SK-N-SH (cell line): ENCODE measurements at regions not wholly inside any gene's neighbourhood (a gene's known extent, or its start where the extent isn't known, plus 50 kb on each side); places are given as distances from the start of the nearest gene placed in this dataset.

ENCODE experiments used
- CTCF ChIA-PET: fragments of 300-600, 350-600 bp; formaldehyde crosslinking; extraction: SDS; loops from one replicate; lab custom pipeline; 2021; lab: Yijun Ruan, JAX
- POLR2A ChIA-PET: fragments of 350-600 bp; sonication (Branson Sonifier 250); formaldehyde crosslinking; extraction: SDS; loops from one replicate; lab custom pipeline; 2020; ENCODE audit warnings: antibody characterized with exemption, inconsistent platforms; lab: Yijun Ruan, JAX
- DNase-seq: peaks from one replicate; pipeline ENCODE4 v3.0.0; 2012
- H2AFZ ChIP-seq: fragments of 200-600 bp; sonication (generic); 2 replicates; pipeline ENCODE4 v1.8.1; 2016; ENCODE audit warnings: antibody characterized with exemption, mild to moderate bottlenecking, low read depth
- H3F3A ChIP-seq: fragments of 200-600 bp; sonication (generic); replicated peaks from 2 replicates; pipeline ENCODE3; 2016; ENCODE audit warnings: antibody characterized with exemption, mild to moderate bottlenecking; ENCODE audit not compliant: insufficient read depth
- H3K27ac ChIP-seq, 2 experiments: fragments of 200-500 bp in 1 of 2; fragments of 200-600 bp in 1 of 2; sonication (Bioruptor generic) in 1 of 2; sonication (generic), shearing (Covaris generic) in 1 of 2; 2 replicates each; pipeline versions ENCODE4 v1.5.1 to v1.6.1; 2014 to 2016; ENCODE audit warnings: low read depth in 2 of 2, inconsistent platforms in 1 of 2, low read length in 1 of 2, mild to moderate bottlenecking in 1 of 2, mixed read lengths in 1 of 2
- H3K27me3 ChIP-seq: fragments of 200-600 bp; sonication (generic), shearing (Covaris generic); 2 replicates; pipeline ENCODE4 v1.6.1; 2016; ENCODE audit warnings: mixed run types; ENCODE audit not compliant: insufficient read depth
- H3K36me3 ChIP-seq, 2 experiments: fragments of 200-500 bp in 1 of 2; fragments of 200-600 bp in 1 of 2; sonication (Bioruptor generic) in 1 of 2; sonication (generic) in 1 of 2; replicated peaks in 1 of 2; 2 replicates each; pipeline versions ENCODE3 to v1.5.1; 2014 to 2016; ENCODE audit warnings: low read length in 1 of 2, mild to moderate bottlenecking in 1 of 2; ENCODE audit not compliant: insufficient read depth in 2 of 2, control insufficient read depth in 1 of 2
- H3K4me1 ChIP-seq, 2 experiments: fragments of 200-500 bp in 1 of 2; fragments of 200-600 bp in 1 of 2; sonication (Bioruptor generic) in 1 of 2; sonication (generic), shearing (Covaris generic) in 1 of 2; 2 replicates each; pipeline versions ENCODE4 v1.5.1 to v1.6.1; 2014 to 2016; ENCODE audit warnings: low read depth in 1 of 2, low read length in 1 of 2, mixed run types in 1 of 2; ENCODE audit not compliant: insufficient read depth in 2 of 2, control insufficient read depth in 1 of 2
- H3K4me2 ChIP-seq: fragments of 200-600 bp; sonication (generic), shearing (Covaris generic); 2 replicates; pipeline ENCODE4 v1.6.1; 2017; ENCODE audit warnings: mixed run types
- H3K4me3 ChIP-seq, 2 experiments: fragments of 200-500 bp in 1 of 2; fragments of 200-600 bp in 1 of 2; sonication (Bioruptor generic) in 1 of 2; sonication (generic), shearing (Covaris generic) in 1 of 2; 2 replicates each; pipeline versions ENCODE4 v1.5.1 to v1.8.1; 2014 to 2016; ENCODE audit warnings: low read depth in 2 of 2, inconsistent platforms in 1 of 2, low read length in 1 of 2, mild to moderate bottlenecking in 1 of 2, mixed read lengths in 1 of 2, moderate library complexity in 1 of 2
- H3K79me2 ChIP-seq: fragments of 200-600 bp; sonication (generic); 2 replicates; pipeline ENCODE4 v1.8.1; 2017; ENCODE audit warnings: mild to moderate bottlenecking; ENCODE audit not compliant: insufficient read depth
- H3K9ac ChIP-seq: fragments of 200-600 bp; sonication (generic); 2 replicates; pipeline ENCODE4 v1.6.1; 2017; ENCODE audit warnings: mixed run types
- H3K9me2 ChIP-seq: fragments of 200-600 bp; sonication (generic); 2 replicates; pipeline ENCODE4 v1.6.1; 2017; ENCODE audit warnings: mixed run types
- H3K9me3 ChIP-seq: fragments of 200-600 bp; sonication (generic); 2 replicates; pipeline ENCODE4 v1.6.1; 2017; ENCODE audit warnings: mixed run types, mild to moderate bottlenecking, moderate library complexity
- H4K20me1 ChIP-seq: fragments of 200-600 bp; sonication (generic); 2 replicates; pipeline ENCODE4 v1.6.1; 2017; ENCODE audit warnings: mild to moderate bottlenecking, mixed run types; ENCODE audit not compliant: insufficient read depth
- CHD2 ChIP-seq: fragments of 150-350 bp; IDR thresholded peaks from 2 replicates; pipeline ENCODE4 v1.6.1; 2018; ENCODE audit warnings: low read length; ENCODE audit not compliant: partially characterized antibody
- CTCF ChIP-seq: fragments of 200-600 bp; sonication (generic); IDR thresholded peaks from 2 replicates; pipeline ENCODE4 v1.6.1; 2017; ENCODE audit warnings: antibody characterized with exemption, mild to moderate bottlenecking, moderate library complexity
- EP300 ChIP-seq, 2 experiments: IDR thresholded peaks; 2 replicates each; pipeline versions ENCODE4 v1.4.0 to v1.6.1; 2012; ENCODE audit warnings: borderline replicate concordance in 1 of 2, low read depth in 1 of 2, low read length in 1 of 2
- FOXJ3 ChIP-seq: sonication (generic); formaldehyde crosslinking; IDR thresholded peaks from 2 replicates; pipeline ENCODE4 v1.5.1; 2020; ENCODE audit warnings: mild to moderate bottlenecking, missing genetic modification reagents
- GABPA ChIP-seq: IDR thresholded peaks from 2 replicates; pipeline ENCODE4 v1.4.0; 2012; ENCODE audit warnings: low read depth, mild to moderate bottlenecking
- JUND ChIP-seq: IDR thresholded peaks from 2 replicates; pipeline ENCODE4 v1.4.0; 2012
- MEF2A ChIP-seq: IDR thresholded peaks from 2 replicates; pipeline ENCODE4 v1.4.0; 2012; ENCODE audit warnings: low read depth, borderline replicate concordance
- NFIC ChIP-seq: IDR thresholded peaks from 2 replicates; pipeline ENCODE4 v1.4.0; 2012; ENCODE audit warnings: borderline replicate concordance
- PBX3 ChIP-seq: IDR thresholded peaks from 2 replicates; pipeline ENCODE4; 2012
- POLR2AphosphoS5 ChIP-seq: IDR thresholded peaks from 2 replicates; pipeline ENCODE4 v1.6.1; 2012; ENCODE audit warnings: low read depth, low read length
- RCOR1 ChIP-seq: fragments of 150-350 bp; IDR thresholded peaks from 2 replicates; pipeline ENCODE4 v1.6.1; 2017; ENCODE audit warnings: antibody characterized with exemption, low read length
- RFX5 ChIP-seq: IDR thresholded peaks from 2 replicates; pipeline ENCODE4 v1.6.1; 2012; ENCODE audit warnings: mild to moderate bottlenecking, improper control_type of control experiment, low read length
- RXRA ChIP-seq: IDR thresholded peaks from 2 replicates; pipeline ENCODE4 v1.4.0; 2012; ENCODE audit warnings: low read depth, mild to moderate bottlenecking, borderline replicate concordance
- WGBS: methylation state at CpG from one replicate; pipeline ENCODE4 v1.1.6; 2017; ENCODE audit warnings: low lambda C conversion rate; 5-methylcytosine and 5-hydroxymethylcytosine counted together
- TF ChIP-seq, protein P1 (sequence below): fragments of 150-350 bp; IDR thresholded peaks from 2 replicates; pipeline ENCODE4 v1.6.1; 2017; ENCODE audit warnings: antibody characterized with exemption, low read length, low read depth, borderline replicate concordance

- H3K9me2 ChIP-seq: no peaks in the 10 kb centered on the region
- H3K9me3 ChIP-seq: no peaks in the 10 kb centered on the region; the same call in 1 of the 2 replicates
- no peaks in the 10 kb centered on the region for H3K36me3 ChIP-seq
- no peak for TF ChIP-seq RFX5
- TF ChIP-seq GABPA: no peak
- TF ChIP-seq MEF2A: no peak
- no peak for TF ChIP-seq EP300 (IDR thresholded peaks at IDR 0.05; ENCODE audit: borderline replicate concordance in 1 of 2, low read depth in 1 of 2, low read length in 1 of 2)
- TF ChIP-seq, protein P1, sequence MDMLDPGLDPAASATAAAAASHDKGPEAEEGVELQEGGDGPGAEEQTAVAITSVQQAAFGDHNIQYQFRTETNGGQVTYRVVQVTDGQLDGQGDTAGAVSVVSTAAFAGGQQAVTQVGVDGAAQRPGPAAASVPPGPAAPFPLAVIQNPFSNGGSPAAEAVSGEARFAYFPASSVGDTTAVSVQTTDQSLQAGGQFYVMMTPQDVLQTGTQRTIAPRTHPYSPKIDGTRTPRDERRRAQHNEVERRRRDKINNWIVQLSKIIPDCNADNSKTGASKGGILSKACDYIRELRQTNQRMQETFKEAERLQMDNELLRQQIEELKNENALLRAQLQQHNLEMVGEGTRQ: no peak
- TF ChIP-seq PBX3: no peak
- no peak for TF ChIP-seq RXRA
- TF ChIP-seq JUND: no peak
- no peak for TF ChIP-seq CHD2
- TF ChIP-seq FOXJ3 (CRISPR knock-in tag): no peak
- no peak for TF ChIP-seq CTCF
- TF ChIP-seq NFIC: no peak
- no peaks in the 10 kb centered on the region for H3F3A ChIP-seq
- CTCF ChIA-PET: no interaction called here
- no peaks in the 10 kb centered on the region for H3K79me2 ChIP-seq
- POLR2A ChIA-PET: no interaction called here
- WGBS: 53% methylated on average over 3 of the region's 3 CpGs
- no peak overlapping the region for H3K4me3 ChIP-seq
- H3K27ac ChIP-seq: no peak overlapping the region
- no peak overlapping the region for H3K4me2 ChIP-seq
- H3K9ac ChIP-seq: no peak overlapping the region
- no peaks in the 10 kb centered on the region for H3K27me3 ChIP-seq
- no peak overlapping the region for H2AFZ ChIP-seq
- no peak for DNase-seq
- H3K4me1 ChIP-seq: no peaks in the 10 kb centered on the region; a peak in 1 of 4 replicates
- H4K20me1 ChIP-seq: no peaks in the 10 kb centered on the region
These were observed 831.1 kb upstream of the PRMT6 start for GRCh38 chr1:106225403-106225802.

DNA sequence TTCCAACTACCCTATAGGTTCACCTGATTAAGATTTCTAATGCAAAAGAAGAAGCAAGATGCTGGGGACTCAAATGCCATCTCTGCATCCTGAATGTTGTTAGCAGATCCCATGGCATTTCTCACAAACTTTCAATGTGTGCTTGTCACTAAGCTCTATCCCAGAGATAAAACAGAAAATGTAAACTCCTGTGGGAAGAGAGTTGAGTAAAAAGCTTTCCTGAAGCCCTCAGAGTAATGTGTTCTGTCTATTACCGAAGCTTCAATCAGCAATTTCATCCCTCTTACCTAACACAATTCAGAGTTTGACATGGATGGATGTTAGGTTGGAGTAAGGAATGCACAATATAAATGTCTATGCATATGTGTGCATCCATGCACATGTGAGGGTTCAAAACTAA lies 829.9 kb upstream of the PRMT6 start:
- no peaks in the 10 kb centered on the region for H3K27me3 ChIP-seq
- H3K9me2 ChIP-seq: no peaks in the 10 kb centered on the region
- H4K20me1 ChIP-seq: no peaks in the 10 kb centered on the region
- no peaks in the 10 kb centered on the region for H3F3A ChIP-seq
- no peaks in the 10 kb centered on the region for H3K79me2 ChIP-seq
- H3K4me1 ChIP-seq: no peaks in the 10 kb centered on the region; a peak in 1 of 4 replicates
- POLR2A ChIA-PET: no interaction called here
- no peaks in the 10 kb centered on the region for H3K36me3 ChIP-seq
- H2AFZ ChIP-seq: no peak overlapping the region
- WGBS: 19% methylated on average over 1 of the region's 1 CpG
- H3K9me3 ChIP-seq: no peaks in the 10 kb centered on the region; the same call in 1 of the 2 replicates
- H3K27ac ChIP-seq: no peak overlapping the region
- CTCF ChIA-PET: no interaction called here
- no peak overlapping the region for H3K4me3 ChIP-seq
- TF ChIP-seq POLR2AphosphoS5: no peak
- TF ChIP-seq GABPA: no peak
- no peak for TF ChIP-seq CTCF
- TF ChIP-seq RCOR1: no peak
- TF ChIP-seq NFIC: no peak
- DNase-seq: no peak
- no peak overlapping the region for H3K4me2 ChIP-seq
- H3K9ac ChIP-seq: no peak overlapping the region
